DMS153 treated with DMSO at 0.1 percent for 48 hours (cell line): ENCODE measurements at regions not wholly inside any gene's neighbourhood (a gene's known extent, or its start where the extent isn't known, plus 50 kb on each side); places are given as distances from the start of the nearest gene placed in this dataset.

Source experiments
- DNase-seq: peaks from one replicate; lab custom pipeline; 2025; ENCODE audit not compliant: unreplicated experiment; lab: John Stamatoyannopoulos, UW

GRCh38 chr9:86697999-86698398 lies 249.3 kb downstream of the GAS1 start:
- no peak for DNase-seq

- no peak for DNase-seq
Observed at GRCh38 chr9:86697213-86697612, 250.1 kb downstream of the GAS1 start.

- DNase-seq = no peak
Observed at GRCh38 chr9:86695910-86696424, 251.3 kb downstream of the GAS1 start.

GRCh38 chr9:86690034-86690433 lies 257.3 kb downstream of the GAS1 start:
- no peak for DNase-seq

GRCh38 chr9:86687788-86688187 lies 259.5 kb downstream of the GAS1 start:
- no peak for DNase-seq

GRCh38 chr9:86685556-86685955 lies 261.8 kb downstream of the GAS1 start:
- no peak for DNase-seq

GRCh38 chr9:86684148-86684547 lies 263.2 kb downstream of the GAS1 start:
- no peak for DNase-seq

GRCh38 chr9:86682240-86682639 lies 265.1 kb downstream of the GAS1 start:
- no peak for DNase-seq

GRCh38 chr9:86679909-86680308 lies 267.4 kb downstream of the GAS1 start:
- DNase-seq = no peak

- no peak for DNase-seq
Observed at GRCh38 chr9:86676396-86676795, 270.9 kb downstream of the GAS1 start.

- no peak for DNase-seq
Observed at GRCh38 chr9:86675805-86676204, 271.5 kb downstream of the GAS1 start.

- DNase-seq = no peak
Observed at GRCh38 chr9:86674487-86674886, 272.8 kb downstream of the GAS1 start.

GRCh38 chr9:86672966-86673365 lies 274.3 kb downstream of the GAS1 start:
- DNase-seq = no peak

GRCh38 chr9:86672301-86672700 lies 275.0 kb downstream of the GAS1 start:
- no peak for DNase-seq

- no peak for DNase-seq
Observed at GRCh38 chr9:86671018-86671417, 276.3 kb downstream of the GAS1 start.

GRCh38 chr9:86670536-86670935 lies 276.8 kb downstream of the GAS1 start:
- no peak for DNase-seq

GRCh38 chr9:86670076-86670475 lies 277.2 kb downstream of the GAS1 start:
- no peak for DNase-seq

- DNase-seq = no peak
Observed at GRCh38 chr9:86669422-86669821, 277.9 kb downstream of the GAS1 start.

- DNase-seq = no peak
Observed at GRCh38 chr9:86668488-86668887, 278.8 kb downstream of the GAS1 start.

- no peak for DNase-seq
Observed at GRCh38 chr9:86667307-86667706, 280.0 kb downstream of the GAS1 start.

GRCh38 chr9:86665416-86665815 lies 281.9 kb downstream of the GAS1 start:
- DNase-seq = no peak

GRCh38 chr9:86664603-86665002 lies 282.7 kb downstream of the GAS1 start:
- no peak for DNase-seq

GRCh38 chr9:86663905-86664304 lies 283.4 kb downstream of the GAS1 start:
- DNase-seq = no peak
